ENCODE measurements at regions not wholly inside any gene's neighbourhood (a gene's known extent, or its start where the extent isn't known, plus 50 kb on each side); places are given as distances from the start of the nearest gene placed in this dataset.

DNA sequence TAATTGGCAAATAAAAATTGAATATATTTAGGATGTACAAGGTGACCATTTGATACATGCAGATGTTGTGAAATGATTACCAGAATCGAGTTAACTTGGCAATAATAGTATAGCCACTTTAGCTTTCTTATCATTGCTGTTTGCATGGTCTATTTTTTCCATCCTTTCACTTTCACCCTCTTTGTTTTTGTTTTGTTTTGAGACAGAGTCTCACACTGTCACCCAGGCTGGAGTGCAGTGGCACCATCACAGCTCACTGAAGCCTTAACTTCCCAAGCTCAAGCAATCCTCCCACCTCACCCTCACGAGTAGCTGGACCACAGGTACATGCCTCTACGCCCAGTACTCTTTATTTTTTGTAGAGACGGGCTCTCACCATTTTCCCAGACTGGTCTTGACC, 218.6 kb upstream of the ADGRL3 start:
- H3K36me3 ChIP-seq, result no peaks in the 10 kb centered on the region
- H3K9me3 ChIP-seq, result peaks cover 0 to 10% (median 0%) of the 10 kb centered on the region in 4 donors
- H3K4me3 ChIP-seq, result no peak overlapping the region
- TF ChIP-seq, protein P1, sequence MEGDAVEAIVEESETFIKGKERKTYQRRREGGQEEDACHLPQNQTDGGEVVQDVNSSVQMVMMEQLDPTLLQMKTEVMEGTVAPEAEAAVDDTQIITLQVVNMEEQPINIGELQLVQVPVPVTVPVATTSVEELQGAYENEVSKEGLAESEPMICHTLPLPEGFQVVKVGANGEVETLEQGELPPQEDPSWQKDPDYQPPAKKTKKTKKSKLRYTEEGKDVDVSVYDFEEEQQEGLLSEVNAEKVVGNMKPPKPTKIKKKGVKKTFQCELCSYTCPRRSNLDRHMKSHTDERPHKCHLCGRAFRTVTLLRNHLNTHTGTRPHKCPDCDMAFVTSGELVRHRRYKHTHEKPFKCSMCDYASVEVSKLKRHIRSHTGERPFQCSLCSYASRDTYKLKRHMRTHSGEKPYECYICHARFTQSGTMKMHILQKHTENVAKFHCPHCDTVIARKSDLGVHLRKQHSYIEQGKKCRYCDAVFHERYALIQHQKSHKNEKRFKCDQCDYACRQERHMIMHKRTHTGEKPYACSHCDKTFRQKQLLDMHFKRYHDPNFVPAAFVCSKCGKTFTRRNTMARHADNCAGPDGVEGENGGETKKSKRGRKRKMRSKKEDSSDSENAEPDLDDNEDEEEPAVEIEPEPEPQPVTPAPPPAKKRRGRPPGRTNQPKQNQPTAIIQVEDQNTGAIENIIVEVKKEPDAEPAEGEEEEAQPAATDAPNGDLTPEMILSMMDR (IDR thresholded peaks at IDR 0.05), result no peak
- TF ChIP-seq POLR2A (IDR thresholded peaks at IDR 0.05) (no peak), POLR2AphosphoS5 (IDR thresholded peaks at IDR 0.05) (no peak), EP300 (IDR thresholded peaks at IDR 0.05) (no peak)
- ATAC-seq (ENCODE audit: low FRiP score in 2 of 2) (no peak), DNase-seq (no peak)
- H3K27ac ChIP-seq, result no peak overlapping the region
- 84 to 88% methylated on average over 4 of the region's 4 CpGs for WGBS, 2 donors
- H3K4me1 ChIP-seq, result no peaks in the 10 kb centered on the region
- H3K27me3 ChIP-seq, result no peaks in the 10 kb centered on the region

DNA sequence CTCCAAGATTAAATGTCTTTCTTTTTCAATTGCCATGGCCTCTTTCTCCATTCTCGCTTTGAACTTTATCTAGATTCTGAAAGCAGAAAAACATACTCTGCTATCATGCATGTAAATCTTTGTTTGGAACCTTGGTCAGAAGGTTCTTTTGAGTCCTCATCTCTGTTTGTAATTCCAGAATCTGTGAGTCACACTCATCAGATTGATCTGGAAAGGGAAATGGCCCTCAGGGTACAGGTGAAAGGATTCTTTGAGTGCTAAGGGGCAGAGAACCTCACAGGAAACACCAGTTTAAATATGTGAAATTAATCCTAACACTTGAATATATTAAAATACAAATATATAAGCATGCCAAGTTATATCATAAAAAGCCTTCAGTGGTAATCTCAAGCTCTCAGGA, 211.0 kb upstream of the ADGRL3 start:
- TF ChIP-seq EP300 (IDR thresholded peaks at IDR 0.05) (no peak), POLR2AphosphoS5 (IDR thresholded peaks at IDR 0.05) (no peak), POLR2A (IDR thresholded peaks at IDR 0.05) (no peak)
- TF ChIP-seq, protein P1 (IDR thresholded peaks at IDR 0.05), result no peak
- DNase-seq (no peak), ATAC-seq (ENCODE audit: low FRiP score in 2 of 2) (no peak)
- Histone ChIP-seq H3K9me3 (peaks cover 0 to 10% (median 0%) of the 10 kb centered on the region in 4 donors), H3K27ac (no peak overlapping the region), H3K4me1 (no peaks in the 10 kb centered on the region), H3K27me3 (no peaks in the 10 kb centered on the region), H3K4me3 (no peak overlapping the region), H3K36me3 (no peaks in the 10 kb centered on the region)
- WGBS, 2 donors, result 68 to 86% methylated on average over 1 of the region's 1 CpG

DNA sequence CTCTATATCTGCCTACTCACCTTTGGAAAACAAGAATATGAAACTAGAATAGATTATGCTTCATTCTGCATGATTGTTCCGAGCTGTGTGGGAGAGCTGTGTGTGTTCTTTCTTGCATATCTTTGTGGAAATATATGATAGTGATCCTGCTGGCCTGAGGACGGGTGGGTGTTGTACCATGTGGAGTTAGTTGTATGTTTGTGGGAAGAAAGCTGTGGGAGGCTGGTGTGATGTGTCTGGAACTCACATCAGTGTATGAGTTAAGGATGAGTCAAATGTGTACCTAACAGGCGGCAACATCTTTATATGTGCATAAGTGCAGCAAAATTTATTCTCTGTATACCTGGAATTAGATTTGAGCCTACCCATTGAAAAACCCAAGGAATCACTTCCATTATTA, 208.1 kb upstream of the ADGRL3 start:
- ATAC-seq (ENCODE audit: low FRiP score in 2 of 2), result no peak
- Histone ChIP-seq H3K4me3 (no peak overlapping the region), H3K27ac (no peak overlapping the region), H3K36me3 (no peaks in the 10 kb centered on the region), H3K27me3 (no peaks in the 10 kb centered on the region), H3K4me1 (no peaks in the 10 kb centered on the region), H3K9me3 (no peaks in the 10 kb centered on the region)
- WGBS, 2 donors, result 64 to 93% methylated on average over 3 of the region's 3 CpGs
- TF ChIP-seq POLR2AphosphoS5 (IDR thresholded peaks at IDR 0.05) (no peak), POLR2A (IDR thresholded peaks at IDR 0.05) (no peak), EP300 (IDR thresholded peaks at IDR 0.05) (no peak)
- TF ChIP-seq, protein P1 (IDR thresholded peaks at IDR 0.05), result no peak
- no peak for DNase-seq

DNA sequence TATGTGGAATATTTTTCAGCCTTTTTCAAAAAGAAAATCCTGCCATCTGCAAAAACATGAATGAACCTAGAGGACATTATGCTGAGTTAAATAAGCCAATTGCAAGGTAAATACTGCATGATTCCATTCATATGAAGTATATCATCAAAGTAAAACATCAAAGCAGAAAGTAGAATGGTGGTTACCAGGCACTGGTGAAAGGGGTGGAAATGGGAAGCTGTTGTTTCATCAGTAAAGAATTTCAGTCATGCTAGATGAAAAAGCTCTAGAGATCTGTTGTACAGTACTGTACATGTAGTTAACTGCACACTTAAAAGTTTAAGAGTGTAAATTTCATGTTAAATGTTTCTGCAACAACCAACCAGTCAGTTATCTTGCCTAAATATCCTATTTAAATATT, 196.8 kb upstream of the ADGRL3 start:
- Histone ChIP-seq H3K27me3 (no peaks in the 10 kb centered on the region), H3K36me3 (no peaks in the 10 kb centered on the region), H3K4me1 (no peaks in the 10 kb centered on the region), H3K4me3 (no peak overlapping the region), H3K9me3 (peaks cover 0 to 7% (median 0%) of the 10 kb centered on the region in 4 donors), H3K27ac (no peak overlapping the region)
- TF ChIP-seq POLR2AphosphoS5 (IDR thresholded peaks at IDR 0.05), result no peak
- ATAC-seq (ENCODE audit: low FRiP score in 2 of 2) (no peak), DNase-seq (no peak)

DNA sequence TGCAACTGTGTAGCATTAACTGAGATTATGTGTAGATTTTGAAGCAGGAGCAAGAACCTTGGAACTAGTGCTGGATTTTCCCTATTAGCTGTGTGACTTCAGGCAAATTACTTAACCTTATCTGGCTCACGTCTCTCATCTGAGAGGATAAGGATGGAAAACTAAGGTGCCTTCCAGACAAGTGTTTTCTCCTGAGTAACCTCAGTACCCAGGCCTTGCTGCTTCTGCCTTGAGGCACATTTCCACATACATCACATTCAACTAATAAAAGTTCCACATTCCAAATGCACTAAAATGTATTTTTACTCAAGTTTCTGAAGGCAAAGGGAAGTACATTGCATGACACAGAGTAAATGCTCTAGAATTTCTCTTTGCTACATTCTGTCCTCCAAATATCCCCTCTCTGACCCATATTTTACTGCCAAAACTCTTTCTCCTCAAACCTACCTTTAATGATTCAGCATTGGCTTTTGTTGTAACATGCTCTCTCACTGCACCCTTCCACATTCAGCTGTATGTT, 195.4 kb upstream of the ADGRL3 start:
- H3K4me1 ChIP-seq, result no peaks in the 10 kb centered on the region
- no peaks in the 10 kb centered on the region for H3K36me3 ChIP-seq
- H3K27ac ChIP-seq, result no peak overlapping the region
- ATAC-seq (ENCODE audit: low FRiP score in 2 of 2) (no peak), DNase-seq (no peak)
- H3K4me3 ChIP-seq, result no peak overlapping the region
- peaks cover 0 to 4% (median 0%) of the 10 kb centered on the region in 4 donors for H3K9me3 ChIP-seq
- TF ChIP-seq, protein P1 (IDR thresholded peaks at IDR 0.05), result no peak
- no peak for TF ChIP-seq POLR2A (IDR thresholded peaks at IDR 0.05)
- TF ChIP-seq EP300 (IDR thresholded peaks at IDR 0.05), result no peak
- no peaks in the 10 kb centered on the region for H3K27me3 ChIP-seq
- WGBS, 2 donors, result 80 to 89% methylated on average over 1 of the region's 1 CpG

All from upper lobe of left lung (tissue), 6 donors.